ENCODE measurements at regions not wholly inside any gene's neighbourhood (a gene's known extent, or its start where the extent isn't known, plus 50 kb on each side); places are given as distances from the start of the nearest gene placed in this dataset.

GRCh38 chr1:43034778-43035177, 76.1 kb upstream of the SLC2A1 start:
- H3K9me3 ChIP-seq (replicated peaks), result no peaks in the 10 kb centered on the region
- no peak overlapping the region for H3K27ac ChIP-seq (replicated peaks)
- intact Hi-C loops (cut with micrococcal nuclease), result no loop called here

GRCh38 chr1:43034195-43034658, 75.6 kb upstream of the SLC2A1 start:
- intact Hi-C loops (cut with micrococcal nuclease), result no loop called here
- no peaks in the 10 kb centered on the region for H3K36me3 ChIP-seq

More at GRCh38 chr1:43034778-43035177, 76.1 kb upstream of the SLC2A1 start:
- Histone ChIP-seq H3K27me3 (ENCODE audit: low read depth) (no peaks in the 10 kb centered on the region), H3K4me1 (peaks cover 5% of the 10 kb centered on the region), H3K4me3 (no peak overlapping the region), H3K36me3 (no peaks in the 10 kb centered on the region)
- DNase-seq, result no peak
- TF ChIP-seq CTCF (IDR thresholded peaks at IDR 0.05; ENCODE audit: borderline replicate concordance), result no peak

DNA sequence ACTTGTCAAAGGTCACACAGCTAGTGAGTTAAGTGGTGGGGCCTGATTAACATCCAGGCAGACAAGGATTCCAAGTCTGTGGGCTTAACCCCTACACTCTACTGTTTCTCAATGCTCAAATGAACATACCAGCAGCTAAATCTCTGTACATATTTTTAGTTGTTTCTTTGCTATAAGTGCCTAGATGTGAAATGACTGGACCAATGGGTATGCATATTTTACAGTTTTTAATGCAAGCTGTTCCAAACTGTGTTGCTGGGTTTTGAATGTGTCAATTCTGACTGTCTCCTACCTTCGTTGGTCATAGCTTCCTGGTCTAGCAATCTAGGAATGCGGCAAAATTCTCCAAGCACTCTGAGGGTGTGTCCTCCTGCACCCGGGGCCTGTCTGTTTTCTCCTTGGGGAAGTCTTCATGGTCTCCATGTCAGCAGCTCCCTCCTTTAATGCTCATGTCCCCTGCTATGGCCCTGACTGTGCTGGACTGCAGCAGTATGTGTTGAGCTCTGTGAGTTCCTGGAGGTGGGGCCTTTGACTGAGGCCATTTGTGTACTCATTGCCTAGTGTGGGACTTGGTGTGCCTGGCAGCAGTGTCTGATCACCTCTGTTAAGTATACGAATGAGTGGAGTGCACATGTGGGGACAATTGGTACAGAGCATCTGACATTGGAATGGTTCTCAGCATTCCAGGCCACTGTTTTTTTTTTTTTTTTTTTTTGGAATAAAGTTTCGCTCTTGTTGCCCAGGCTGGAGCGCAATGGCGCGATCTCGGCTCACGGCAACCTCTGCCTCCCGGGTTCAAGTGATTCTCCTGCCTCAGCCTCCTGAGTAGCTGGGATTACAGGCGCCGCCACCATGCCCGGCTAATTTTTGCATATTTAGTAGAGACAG, 72.9 kb upstream of the SLC2A1 start:
- intact Hi-C loops (cut with micrococcal nuclease), result no loop called here
- DNase-seq, result no peak
- Histone ChIP-seq H3K27ac (replicated peaks) (no peak overlapping the region), H3K27me3 (ENCODE audit: low read depth) (no peaks in the 10 kb centered on the region), H3K36me3 (no peaks in the 10 kb centered on the region), H3K4me3 (no peak overlapping the region), H3K9me3 (replicated peaks) (no peaks in the 10 kb centered on the region), H3K4me1 (peaks cover 5% of the 10 kb centered on the region)
- TF ChIP-seq CTCF (IDR thresholded peaks at IDR 0.05; ENCODE audit: borderline replicate concordance), result no peak

More at GRCh38 chr1:43034195-43034658, 75.6 kb upstream of the SLC2A1 start:
- no peak for TF ChIP-seq CTCF (IDR thresholded peaks at IDR 0.05; ENCODE audit: borderline replicate concordance)
- Histone ChIP-seq H3K27me3 (ENCODE audit: low read depth) (no peaks in the 10 kb centered on the region), H3K9me3 (replicated peaks) (no peaks in the 10 kb centered on the region), H3K27ac (replicated peaks) (no peak overlapping the region), H3K4me3 (no peak overlapping the region), H3K4me1 (peaks cover 5% of the 10 kb centered on the region)
- no peak for DNase-seq

DNA sequence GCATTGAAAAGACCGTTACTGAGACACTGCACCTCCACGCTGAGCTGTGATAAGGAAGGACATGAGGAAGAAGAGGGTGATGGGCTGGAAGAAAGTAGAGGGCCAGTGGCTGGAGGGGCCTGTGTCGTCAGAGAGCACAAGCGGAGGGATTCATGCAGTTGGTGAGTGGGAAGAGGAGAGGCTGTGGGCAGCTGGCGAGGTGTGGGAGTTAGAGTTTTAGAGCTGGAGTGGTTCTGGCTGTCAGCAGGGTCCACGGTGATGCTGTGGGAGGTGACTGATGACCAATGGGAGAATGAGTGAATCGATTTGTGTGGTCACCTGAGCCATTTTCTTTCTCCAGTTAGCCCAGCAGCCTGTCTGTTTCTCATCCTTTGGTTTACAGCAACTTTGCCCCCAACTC, 66.2 kb upstream of the SLC2A1 start:
- no peak overlapping the region for H3K27ac ChIP-seq (replicated peaks)
- intact Hi-C loops (cut with micrococcal nuclease), result no loop called here
- no peaks in the 10 kb centered on the region for H3K4me1 ChIP-seq
- DNase-seq, result no peak
- H3K4me3 ChIP-seq, result no peak overlapping the region
- no peaks in the 10 kb centered on the region for H3K9me3 ChIP-seq (replicated peaks)
- H3K27me3 ChIP-seq (ENCODE audit: low read depth), result peaks cover 4% of the 10 kb centered on the region
- no peaks in the 10 kb centered on the region for H3K36me3 ChIP-seq
- no peak for TF ChIP-seq CTCF (IDR thresholded peaks at IDR 0.05; ENCODE audit: borderline replicate concordance)

GRCh38 chr1:43021547-43022474, 63.1 kb upstream of the SLC2A1 start:
- Histone ChIP-seq H3K4me3 (no peak overlapping the region), H3K4me1 (no peaks in the 10 kb centered on the region), H3K36me3 (no peaks in the 10 kb centered on the region), H3K27me3 (ENCODE audit: low read depth) (peaks cover 9% of the 10 kb centered on the region), H3K9me3 (replicated peaks) (no peaks in the 10 kb centered on the region), H3K27ac (replicated peaks) (no peak overlapping the region)
- intact Hi-C loops (cut with micrococcal nuclease), result no loop called here
- no peak for TF ChIP-seq CTCF (IDR thresholded peaks at IDR 0.05; ENCODE audit: borderline replicate concordance)
- no peak for DNase-seq
